ENCODE measurements at regions not wholly inside any gene's neighbourhood (a gene's known extent, or its start where the extent isn't known, plus 50 kb on each side); places are given as distances from the start of the nearest gene placed in this dataset.

- no peak for TF ChIP-seq JUN (IDR thresholded peaks at IDR 0.05)
- no peak for TF ChIP-seq HMGXB4 (CRISPR knock-in tag; IDR thresholded peaks at IDR 0.05; ENCODE audit: borderline replicate concordance)
- TF ChIP-seq CTCF (IDR thresholded peaks at IDR 0.05): no peak
- TF ChIP-seq POLR2A (IDR thresholded peaks at IDR 0.05; ENCODE audit: low read length): no peak
- TF ChIP-seq RFX5 (IDR thresholded peaks at IDR 0.05): no peak
Observed at GRCh38 chr9:16069249-16069648, 516.4 kb downstream of the CCDC171 start.
